GM21447 (cell line): ENCODE measurements at regions not wholly inside any gene's neighbourhood (a gene's known extent, or its start where the extent isn't known, plus 50 kb on each side); places are given as distances from the start of the nearest gene placed in this dataset.
"Not testable (repeated sequence)": the region's sequence is repeated elsewhere in the genome, so short reads cannot be mapped to it uniquely, and the experiment has no call there.

Source experiments
- ATAC-seq: cut with Tn5 transposase; IDR thresholded peaks from one replicate; pipeline ENCODE4 v1.9.1; 2021; ENCODE audit not compliant: unreplicated experiment

- no peak for ATAC-seq
Measured at GRCh38 chr3:21238661-21239060, 512.3 kb downstream of the ZNF385D start.

GRCh38 chr3:21237638-21238037, 513.4 kb downstream of the ZNF385D start:
- ATAC-seq: no peak

- no peak for ATAC-seq
Measured at GRCh38 chr3:21235491-21235890, 515.5 kb downstream of the ZNF385D start.

GRCh38 chr3:21234933-21235332, 516.1 kb downstream of the ZNF385D start:
- no peak for ATAC-seq

GRCh38 chr3:21229426-21230135, 521.4 kb downstream of the ZNF385D start:
- ATAC-seq: no peak

GRCh38 chr3:21226086-21226485, 524.9 kb downstream of the ZNF385D start:
- ATAC-seq: no peak

GRCh38 chr3:21220944-21221343, 530.1 kb downstream of the ZNF385D start:
- no peak for ATAC-seq

- no peak for ATAC-seq
Measured at GRCh38 chr3:21216598-21216997, 534.4 kb downstream of the ZNF385D start.

GRCh38 chr3:21204122-21204521, 546.9 kb downstream of the ZNF385D start:
- not testable (repeated sequence) for ATAC-seq

- ATAC-seq: no peak
Measured at GRCh38 chr3:21195203-21195602, 555.8 kb downstream of the ZNF385D start.

GRCh38 chr3:21194036-21194435, 557.0 kb downstream of the ZNF385D start:
- ATAC-seq: not testable (repeated sequence)

GRCh38 chr3:21188459-21188858, 562.6 kb downstream of the ZNF385D start:
- no peak for ATAC-seq

GRCh38 chr3:21185816-21186314, 565.1 kb downstream of the ZNF385D start:
- no peak for ATAC-seq

- ATAC-seq: no peak
Measured at GRCh38 chr3:21174461-21174860, 576.5 kb downstream of the ZNF385D start.

GRCh38 chr3:21170964-21171363, 580.0 kb downstream of the ZNF385D start:
- no peak for ATAC-seq

GRCh38 chr3:21169948-21170347, 581.1 kb downstream of the ZNF385D start:
- ATAC-seq: no peak

GRCh38 chr3:21168471-21168870, 582.5 kb downstream of the ZNF385D start:
- ATAC-seq: no peak

- ATAC-seq: no peak
Measured at GRCh38 chr3:21163956-21164355, 587.1 kb downstream of the ZNF385D start.

- ATAC-seq: no peak
Measured at GRCh38 chr3:21159543-21159906, 591.5 kb downstream of the ZNF385D start.

- no peak for ATAC-seq
Measured at GRCh38 chr3:21158861-21159542, 592.0 kb downstream of the ZNF385D start.

GRCh38 chr3:21154911-21155310, 596.1 kb downstream of the ZNF385D start:
- ATAC-seq: no peak

GRCh38 chr3:21152555-21152954, 598.5 kb downstream of the ZNF385D start:
- no peak for ATAC-seq
